Left lung (tissue), 4 donors: ENCODE measurements at regions not wholly inside any gene's neighbourhood (a gene's known extent, or its start where the extent isn't known, plus 50 kb on each side); places are given as distances from the start of the nearest gene placed in this dataset.
A peak's percentile ranks its signal among the peaks of the same experiment; 100 is the strongest.

Experiments
- ATAC-seq: fragments of 200-7000 bp; cut with Tn5 transposase; one replicate; pipeline ENCODE4 v1.9.1; 2020; ENCODE audit warnings: moderate library complexity
- DNase-seq, 4 donors: peaks; one replicate each; pipeline ENCODE4 v3.0.0-alpha.2; 2013 to 2020
- H3K27ac ChIP-seq, 2 donors: fragments of 200-600 bp; sonication (generic) in 1 of 2; one replicate each; pipeline versions ENCODE4 v1.5.0 to v1.8.0; 2020 to 2021
- H3K27me3 ChIP-seq, 2 donors: fragments of 200-600 bp; sonication (generic) in 1 of 2; one replicate each; pipeline versions ENCODE4 v1.5.0 to v1.8.0; 2020 to 2021
- H3K36me3 ChIP-seq, 2 donors: fragments of 200-600 bp; sonication (generic) in 1 of 2; one replicate each; pipeline versions ENCODE4 v1.5.0 to v1.8.0; 2020 to 2021
- H3K4me1 ChIP-seq, 2 donors: fragments of 200-600 bp; one replicate each; pipeline ENCODE4 v1.8.0; 2021
- H3K4me3 ChIP-seq, 2 donors: fragments of 200-600 bp; sonication (generic) in 1 of 2; one replicate each; pipeline versions ENCODE4 v1.5.0 to v1.8.0; 2020 to 2021; ENCODE audit warnings: mild to moderate bottlenecking in 1 of 2
- H3K9me3 ChIP-seq, 2 donors: fragments of 200-600 bp; sonication (generic) in 1 of 2; one replicate each; pipeline versions ENCODE4 v1.5.0 to v1.8.0; 2020 to 2021
- CTCF ChIP-seq, 2 donors: fragments of 200-600 bp; sonication (generic) in 1 of 2; IDR thresholded peaks; one replicate each; pipeline versions ENCODE4 v1.5.0 to v1.8.0; 2021; ENCODE audit warnings: antibody characterized with exemption in 2 of 2
- intact Hi-C, 2 donors: fragments of 100-400 bp; cut with DNase I; formaldehyde crosslinking; loops; one replicate each; pipeline versions ENCODE4 v1.11.2 to v1.14.2; 2022
- donor health status: DM: no; HTN: yes; CAD: no.
- donor health status: DM: no; HTN: no; CAD: no.

- no peaks in the 10 kb centered on the region for H3K9me3 ChIP-seq
- no peak overlapping the region for H3K4me3 ChIP-seq
- no peaks in the 10 kb centered on the region for H3K36me3 ChIP-seq
- no peak overlapping the region for H3K27ac ChIP-seq
- no peak for TF ChIP-seq CTCF (IDR thresholded peaks at IDR 0.05)
- intact Hi-C loops: no loop called here
- ATAC-seq (no peak), DNase-seq (no peak)
- no peaks in the 10 kb centered on the region for H3K4me1 ChIP-seq
- H3K27me3 ChIP-seq: no peaks in the 10 kb centered on the region
Observed at GRCh38 chr13:22235950-22236290, 565.0 kb downstream of the FGF9 start.

GRCh38 chr13:22238269-22238668, 567.4 kb downstream of the FGF9 start:
- no peaks in the 10 kb centered on the region for H3K36me3 ChIP-seq
- no peaks in the 10 kb centered on the region for H3K4me1 ChIP-seq
- no peaks in the 10 kb centered on the region for H3K27me3 ChIP-seq
- H3K27ac ChIP-seq: no peak overlapping the region
- no peak overlapping the region for H3K4me3 ChIP-seq
- ATAC-seq: no peak
- intact Hi-C loops: no loop called here
- TF ChIP-seq CTCF (IDR thresholded peaks at IDR 0.05): no peak
- DNase-seq: no peak
- no peaks in the 10 kb centered on the region for H3K9me3 ChIP-seq

GRCh38 chr13:22240716-22241115, 569.8 kb downstream of the FGF9 start:
- H3K27ac ChIP-seq: no peak overlapping the region
- intact Hi-C loops: no loop called here
- H3K9me3 ChIP-seq: no peaks in the 10 kb centered on the region
- no peaks in the 10 kb centered on the region for H3K27me3 ChIP-seq
- no peaks in the 10 kb centered on the region for H3K4me1 ChIP-seq
- no peak overlapping the region for H3K4me3 ChIP-seq
- no peak for TF ChIP-seq CTCF (IDR thresholded peaks at IDR 0.05)
- DNase-seq (no peak), ATAC-seq (no peak)
- no peaks in the 10 kb centered on the region for H3K36me3 ChIP-seq

- Histone ChIP-seq H3K4me3 (no peak overlapping the region), H3K9me3 (no peaks in the 10 kb centered on the region), H3K27me3 (no peaks in the 10 kb centered on the region), H3K36me3 (no peaks in the 10 kb centered on the region), H3K4me1 (no peaks in the 10 kb centered on the region), H3K27ac (no peak overlapping the region)
- ATAC-seq: no peak
- intact Hi-C loops: no loop called here
- DNase-seq: peak in 1 of 4 donors; percentile 30
- TF ChIP-seq CTCF (IDR thresholded peaks at IDR 0.05): no peak
Observed at GRCh38 chr13:22243469-22244163, 572.7 kb downstream of the FGF9 start.

- no peaks in the 10 kb centered on the region for H3K4me1 ChIP-seq
- no peaks in the 10 kb centered on the region for H3K9me3 ChIP-seq
- no peak for ATAC-seq
- no peak for DNase-seq
- no peaks in the 10 kb centered on the region for H3K36me3 ChIP-seq
- no peak overlapping the region for H3K27ac ChIP-seq
- intact Hi-C loops: no loop called here
- H3K4me3 ChIP-seq: no peak overlapping the region
- TF ChIP-seq CTCF (IDR thresholded peaks at IDR 0.05): no peak
- no peaks in the 10 kb centered on the region for H3K27me3 ChIP-seq
Observed at GRCh38 chr13:22252281-22252830, 581.5 kb downstream of the FGF9 start.
